22Rv1 (cell line): ENCODE measurements at regions not wholly inside any gene's neighbourhood (a gene's known extent, or its start where the extent isn't known, plus 50 kb on each side); places are given as distances from the start of the nearest gene placed in this dataset.

ENCODE experiments used
- CTCF ChIP-seq: fragments of 450-650 bp; IDR thresholded peaks from 2 replicates; pipeline ENCODE4 v1.5.1; 2017; ENCODE audit warnings: mild to moderate bottlenecking
- ZFX ChIP-seq: fragments of 450-650 bp; IDR thresholded peaks from 2 replicates; pipeline ENCODE4 v1.6.1; 2017; ENCODE audit warnings: antibody characterized with exemption, borderline replicate concordance

- TF ChIP-seq CTCF, result no peak
- no peak for TF ChIP-seq ZFX
Observed at GRCh38 chr10:128708182-128708581, 582.0 kb upstream of the MKI67 start.
